ENCODE measurements at regions not wholly inside any gene's neighbourhood (a gene's known extent, or its start where the extent isn't known, plus 50 kb on each side); places are given as distances from the start of the nearest gene placed in this dataset.

DNA sequence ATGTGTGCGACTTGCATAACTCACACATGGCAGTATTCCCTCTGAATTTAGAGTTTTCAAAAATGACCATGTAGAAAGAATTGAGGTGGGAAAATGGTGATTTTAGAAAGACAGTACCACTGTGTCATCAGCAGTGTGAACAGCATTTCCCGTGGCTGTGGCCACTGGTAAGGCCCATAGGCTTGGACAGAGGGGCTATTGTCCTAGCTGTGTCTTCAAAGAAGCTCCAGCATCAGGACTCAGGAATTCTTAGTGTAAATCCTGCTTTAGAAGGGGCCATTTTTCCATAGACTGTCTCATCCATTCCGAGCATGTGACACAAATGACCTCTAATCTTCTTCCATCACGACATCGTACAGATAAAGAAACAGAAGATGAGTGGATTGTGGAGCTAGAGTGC, 119.3 kb upstream of the BACE2 start:
- Histone ChIP-seq H3K4me3 (ENCODE audit: low read length in 3 of 3) (no peak overlapping the region), H3K36me3 (ENCODE audit: control insufficient read depth in 2 of 3, insufficient read depth in 3 of 3, low read length in 3 of 3) (no peaks in the 10 kb centered on the region), H3K27ac (ENCODE audit: low read depth in 2 of 2, low read length in 2 of 2) (no peak overlapping the region), H3K9ac (ENCODE audit: low read length in 3 of 3) (no peak overlapping the region), H3K4me1 (ENCODE audit: control insufficient read depth in 2 of 3, insufficient read depth in 2 of 3, low read depth in 1 of 3, low read length in 3 of 3) (no peaks in the 10 kb centered on the region), H3K9me3 (ENCODE audit: control insufficient read depth in 2 of 3, insufficient read depth in 1 of 3, low read length in 3 of 3) (no peaks in the 10 kb centered on the region), H3K27me3 (ENCODE audit: control insufficient read depth, insufficient read depth, low read length) (no peaks in the 10 kb centered on the region)
- TF ChIP-seq CTCF (IDR thresholded peaks at IDR 0.05; ENCODE audit: borderline replicate concordance, extremely low read depth, insufficient read depth): no peak
- intact Hi-C loops (cut with DNase I): no loop called here
- no peak for FAIRE-seq
- DNase-seq: no peak

- no peak overlapping the region for H3K9ac ChIP-seq (ENCODE audit: low read length in 3 of 3)
- no peaks in the 10 kb centered on the region for H3K27me3 ChIP-seq (ENCODE audit: control insufficient read depth, insufficient read depth, low read length)
- no peaks in the 10 kb centered on the region for H3K36me3 ChIP-seq (ENCODE audit: control insufficient read depth in 2 of 3, insufficient read depth in 3 of 3, low read length in 3 of 3)
- no peak for DNase-seq
- H3K4me3 ChIP-seq (ENCODE audit: low read length in 3 of 3): no peak overlapping the region
- intact Hi-C loops (cut with DNase I): no loop called here
- no peak for TF ChIP-seq CTCF (IDR thresholded peaks at IDR 0.05; ENCODE audit: borderline replicate concordance, extremely low read depth, insufficient read depth)
- H3K9me3 ChIP-seq (ENCODE audit: control insufficient read depth in 2 of 3, insufficient read depth in 1 of 3, low read length in 3 of 3): no peaks in the 10 kb centered on the region
- H3K4me1 ChIP-seq (ENCODE audit: control insufficient read depth in 2 of 3, insufficient read depth in 2 of 3, low read depth in 1 of 3, low read length in 3 of 3): no peaks in the 10 kb centered on the region
- no peak overlapping the region for H3K27ac ChIP-seq (ENCODE audit: low read depth in 2 of 2, low read length in 2 of 2)
- no peak for FAIRE-seq
Observed at GRCh38 chr21:41052820-41053555, 115.0 kb upstream of the BACE2 start.

- DNase-seq: no peak
- intact Hi-C loops (cut with DNase I): no loop called here
- Histone ChIP-seq H3K9ac (ENCODE audit: low read length in 3 of 3) (no peak overlapping the region), H3K4me1 (ENCODE audit: control insufficient read depth in 2 of 3, insufficient read depth in 2 of 3, low read depth in 1 of 3, low read length in 3 of 3) (no peaks in the 10 kb centered on the region), H3K9me3 (ENCODE audit: control insufficient read depth in 2 of 3, insufficient read depth in 1 of 3, low read length in 3 of 3) (no peaks in the 10 kb centered on the region), H3K27me3 (ENCODE audit: control insufficient read depth, insufficient read depth, low read length) (no peaks in the 10 kb centered on the region), H3K36me3 (ENCODE audit: control insufficient read depth in 2 of 3, insufficient read depth in 3 of 3, low read length in 3 of 3) (no peaks in the 10 kb centered on the region), H3K4me3 (ENCODE audit: low read length in 3 of 3) (no peak overlapping the region), H3K27ac (ENCODE audit: low read depth in 2 of 2, low read length in 2 of 2) (no peak overlapping the region)
- FAIRE-seq: no peak
- TF ChIP-seq CTCF (IDR thresholded peaks at IDR 0.05; ENCODE audit: borderline replicate concordance, extremely low read depth, insufficient read depth): no peak
Observed at GRCh38 chr21:41054018-41054578, 113.9 kb upstream of the BACE2 start.
